Fibroblast of skin of left quadriceps (primary cell): ENCODE measurements at regions not wholly inside any gene's neighbourhood (a gene's known extent, or its start where the extent isn't known, plus 50 kb on each side); places are given as distances from the start of the nearest gene placed in this dataset.
A peak's percentile ranks its signal among the peaks of the same experiment; 100 is the strongest.

Experiments used
- DNase-seq, 2 experiments: peaks; one replicate each; pipeline ENCODE4 v3.0.0-alpha.2; 2013; ENCODE audit warnings: low read depth in 2 of 2

GRCh38 chr13:53683146-53683545 is 654.5 kb downstream of the OLFM4 start:
- DNase-seq: no peak

GRCh38 chr13:53683608-53684007 is 655.0 kb downstream of the OLFM4 start:
- no peak for DNase-seq

- no peak for DNase-seq
These were observed 662.8 kb downstream of the OLFM4 start for GRCh38 chr13:53691417-53691816.

GRCh38 chr13:53694814-53695532 is 666.4 kb downstream of the OLFM4 start:
- no peak for DNase-seq

- no peak for DNase-seq
These were observed 674.9 kb downstream of the OLFM4 start for GRCh38 chr13:53703371-53704080.

GRCh38 chr13:53719281-53719680 is 690.7 kb downstream of the OLFM4 start:
- no peak for DNase-seq

- DNase-seq: no peak
These were observed 704.1 kb downstream of the OLFM4 start for GRCh38 chr13:53732664-53733063.

GRCh38 chr13:53743906-53744305 is 715.3 kb downstream of the OLFM4 start:
- no peak for DNase-seq

GRCh38 chr13:53747825-53748224 is 719.2 kb downstream of the OLFM4 start:
- no peak for DNase-seq

GRCh38 chr13:53749306-53749705 is 720.7 kb downstream of the OLFM4 start:
- DNase-seq: no peak

GRCh38 chr13:53759016-53759415 is 730.4 kb downstream of the OLFM4 start:
- DNase-seq: no peak

- no peak for DNase-seq
These were observed 747.2 kb downstream of the OLFM4 start for GRCh38 chr13:53775807-53776206.

- no peak for DNase-seq
These were observed 750.3 kb downstream of the OLFM4 start for GRCh38 chr13:53778937-53779336.

- no peak for DNase-seq
These were observed 753.3 kb downstream of the OLFM4 start for GRCh38 chr13:53781941-53782340.

- DNase-seq: peak; percentile 15 to 20
These were observed 753.9 kb downstream of the OLFM4 start for GRCh38 chr13:53782488-53782961.

GRCh38 chr13:53783471-53783870 is 754.9 kb downstream of the OLFM4 start:
- DNase-seq: no peak

GRCh38 chr13:53788286-53788685 is 759.7 kb downstream of the OLFM4 start:
- DNase-seq: no peak

GRCh38 chr13:53800011-53800410 is 771.4 kb downstream of the OLFM4 start:
- no peak for DNase-seq

GRCh38 chr13:53807251-53807834 is 778.7 kb downstream of the OLFM4 start:
- no peak for DNase-seq

- DNase-seq: no peak
These were observed 793.0 kb downstream of the OLFM4 start for GRCh38 chr13:53821632-53822031.

GRCh38 chr13:53822136-53822535 is 793.5 kb downstream of the OLFM4 start:
- no peak for DNase-seq

GRCh38 chr13:53839461-53839860 is 810.8 kb downstream of the OLFM4 start:
- DNase-seq: no peak
